ENCODE measurements at regions not wholly inside any gene's neighbourhood (a gene's known extent, or its start where the extent isn't known, plus 50 kb on each side); places are given as distances from the start of the nearest gene placed in this dataset.
"Not testable (repeated sequence)": the region's sequence is repeated elsewhere in the genome, so short reads cannot be mapped to it uniquely, and the experiment has no call there.

GRCh38 chr4:58871509-58871908 lies 1761.3 kb upstream of the IGFBP7 start:
- DNase-seq, result no peak

GRCh38 chr4:58849026-58849425 lies 1738.8 kb upstream of the IGFBP7 start:
- no peak for DNase-seq

- DNase-seq, result no peak
Measured at GRCh38 chr4:58843455-58843854, 1733.3 kb upstream of the IGFBP7 start.

GRCh38 chr4:58833126-58833525 lies 1722.9 kb upstream of the IGFBP7 start:
- no peak for DNase-seq

- DNase-seq, result no peak
Measured at GRCh38 chr4:58825278-58825677, 1715.1 kb upstream of the IGFBP7 start.

- DNase-seq, result not testable (repeated sequence)
Measured at GRCh38 chr4:58818560-58818959, 1708.4 kb upstream of the IGFBP7 start.

- no peak for DNase-seq
Measured at GRCh38 chr4:58809948-58810347, 1699.8 kb upstream of the IGFBP7 start.

- no peak for DNase-seq
Measured at GRCh38 chr4:58809366-58809765, 1699.2 kb upstream of the IGFBP7 start.

GRCh38 chr4:58808817-58809216 lies 1698.6 kb upstream of the IGFBP7 start:
- no peak for DNase-seq

- DNase-seq, result no peak
Measured at GRCh38 chr4:58807843-58808615, 1697.8 kb upstream of the IGFBP7 start.

GRCh38 chr4:58776627-58777026 lies 1666.4 kb upstream of the IGFBP7 start:
- no peak for DNase-seq

- DNase-seq, result no peak
Measured at GRCh38 chr4:58767598-58767997, 1657.4 kb upstream of the IGFBP7 start.

- no peak for DNase-seq
Measured at GRCh38 chr4:58766763-58767162, 1656.6 kb upstream of the IGFBP7 start.

GRCh38 chr4:58761563-58761962 lies 1651.4 kb upstream of the IGFBP7 start:
- DNase-seq, result no peak

- DNase-seq, result no peak
Measured at GRCh38 chr4:58760737-58761136, 1650.6 kb upstream of the IGFBP7 start.

GRCh38 chr4:58760100-58760499 lies 1649.9 kb upstream of the IGFBP7 start:
- DNase-seq, result no peak

- DNase-seq, result peak; percentile 16
Measured at GRCh38 chr4:58749206-58749605, 1639.0 kb upstream of the IGFBP7 start.

- DNase-seq, result no peak
Measured at GRCh38 chr4:58740897-58741296, 1630.7 kb upstream of the IGFBP7 start.

GRCh38 chr4:58739275-58739674 lies 1629.1 kb upstream of the IGFBP7 start:
- no peak for DNase-seq

GRCh38 chr4:58738375-58738774 lies 1628.2 kb upstream of the IGFBP7 start:
- no peak for DNase-seq

GRCh38 chr4:58734030-58734674 lies 1624.0 kb upstream of the IGFBP7 start:
- DNase-seq, result no peak

- no peak for DNase-seq
Measured at GRCh38 chr4:58732973-58733372, 1622.8 kb upstream of the IGFBP7 start.

- no peak for DNase-seq
Measured at GRCh38 chr4:58723954-58724353, 1613.8 kb upstream of the IGFBP7 start.

- DNase-seq, result no peak
Measured at GRCh38 chr4:58711039-58711438, 1600.9 kb upstream of the IGFBP7 start.

GRCh38 chr4:58688568-58688967 lies 1578.4 kb upstream of the IGFBP7 start:
- no peak for DNase-seq

All from NCI-H1092 (cell line).